H1 (cell line): ENCODE measurements at regions not wholly inside any gene's neighbourhood (a gene's known extent, or its start where the extent isn't known, plus 50 kb on each side); places are given as distances from the start of the nearest gene placed in this dataset.

Experiments used
- CTCF ChIA-PET: fragments of 300-600 bp; sonication (Branson Sonifier 250); formaldehyde crosslinking; loops from one replicate; lab custom pipeline; 2021; ENCODE audit not compliant: partially characterized antibody; lab: Charles Lee
- POLR2A ChIA-PET: fragments of 300-600 bp; sonication (Branson Sonifier 250); formaldehyde crosslinking; loops from one replicate; lab custom pipeline; 2021; ENCODE audit warnings: inconsistent platforms; ENCODE audit not compliant: partially characterized antibody; lab: Charles Lee
- DNase-seq, 2 experiments: peaks; one replicate each; pipeline versions ENCODE4 v3.0.0 to v3.0.0-alpha.2; 2010 to 2022; ENCODE audit warnings: low spot score in 2 of 2, low read depth in 1 of 2, mixed read lengths in 1 of 2
- FAIRE-seq: peaks from 2 replicates; lab custom pipeline; 2011; peaks lifted over from hg19 to GRCh38; lab: Jason Lieb, UNC
- H2AFZ ChIP-seq: 2 replicates; pipeline ENCODE4 v1.8.1; 2012; ENCODE audit warnings: low read length, inconsistent platforms
- H2AK5ac ChIP-seq: 2 replicates; pipeline ENCODE4 v1.6.1; 2013; ENCODE audit warnings: low read depth, low read length
- H2BK120ac ChIP-seq: replicated peaks from 2 replicates; pipeline ENCODE3; 2013; ENCODE audit warnings: low read depth, low read length, inconsistent platforms
- H2BK12ac ChIP-seq: 2 replicates; pipeline ENCODE4 v1.6.1; 2013; ENCODE audit warnings: low read depth, low read length
- H2BK15ac ChIP-seq: 2 replicates; pipeline ENCODE4 v1.6.1; 2013; ENCODE audit warnings: low read length
- H2BK20ac ChIP-seq: 2 replicates; pipeline ENCODE4 v1.6.1; 2013; ENCODE audit warnings: low read length
- H2BK5ac ChIP-seq: 2 replicates; pipeline ENCODE4 v1.6.1; 2013; ENCODE audit warnings: low read depth, low read length
- H3K14ac ChIP-seq: 2 replicates; pipeline ENCODE4 v1.6.1; 2013; ENCODE audit warnings: inconsistent platforms; ENCODE audit not compliant: insufficient read length
- H3K18ac ChIP-seq: 2 replicates; pipeline ENCODE4 v1.6.1; 2013; ENCODE audit warnings: low read length; ENCODE audit errors: extremely low read depth
- H3K23ac ChIP-seq: 2 replicates; pipeline ENCODE4 v1.6.1; 2013; ENCODE audit warnings: inconsistent platforms; ENCODE audit not compliant: insufficient read length
- H3K23me2 ChIP-seq: 2 replicates; pipeline ENCODE4 v1.6.1; 2013; ENCODE audit warnings: low read depth, low read length
- H3K27ac ChIP-seq: 2 replicates; pipeline ENCODE4 v1.6.1; 2011; ENCODE audit warnings: low read depth, low read length, inconsistent platforms
- H3K27me3 ChIP-seq, 4 experiments: replicated peaks in 1 of 4; 1 replicate in 1 of 4; 2 replicates in 3 of 4; pipeline versions ENCODE4 v1.6.1 to v1.8.1; 2011 to 2013; ENCODE audit warnings: low read length in 3 of 4, mild to moderate bottlenecking in 3 of 4, inconsistent platforms in 2 of 4, mixed read lengths in 2 of 4, moderate library complexity in 1 of 4; ENCODE audit not compliant: control insufficient read depth in 3 of 4, insufficient read depth in 3 of 4; ENCODE audit errors: extremely low read depth in 1 of 4
- H3K36me3 ChIP-seq, 4 experiments: 2 replicates each; pipeline versions ENCODE4 v1.6.1 to v1.8.1; 2011 to 2013; ENCODE audit warnings: mild to moderate bottlenecking in 4 of 4, low read length in 3 of 4, moderate library complexity in 2 of 4, control low read depth in 1 of 4, inconsistent platforms in 1 of 4; ENCODE audit not compliant: insufficient read depth in 4 of 4, control insufficient read depth in 2 of 4
- H3K4ac ChIP-seq: replicated peaks from 2 replicates; pipeline ENCODE3; 2013; ENCODE audit warnings: low read length, low read depth, mixed read lengths, inconsistent platforms; ENCODE audit not compliant: insufficient read length
- H3K4me1 ChIP-seq, 4 experiments: replicated peaks in 1 of 4; 1 replicate in 1 of 4; 2 replicates in 3 of 4; pipeline versions ENCODE4 v1.6.1 to v1.8.1; 2011 to 2013; ENCODE audit warnings: low read length in 3 of 4, inconsistent platforms in 2 of 4, mixed read lengths in 1 of 4; ENCODE audit not compliant: insufficient read depth in 4 of 4, control insufficient read depth in 3 of 4
- H3K4me2 ChIP-seq, 2 experiments: 2 replicates each; pipeline versions ENCODE4 v1.6.1 to v1.8.1; 2011 to 2013; ENCODE audit warnings: low read depth in 2 of 2, low read length in 2 of 2, control low read depth in 1 of 2, inconsistent platforms in 1 of 2, mild to moderate bottlenecking in 1 of 2; ENCODE audit not compliant: insufficient read depth in 1 of 2
- H3K4me3 ChIP-seq, 4 experiments: fragments of 200-600, 300-600 bp in 1 of 4; sonication (generic), shearing (Covaris generic), sonication (Bioruptor Twin) in 1 of 4; 2 replicates each; pipeline versions ENCODE4 v1.5.1 to v1.8.1; 2011 to 2016; ENCODE audit warnings: low read length in 4 of 4, low read depth in 3 of 4, control low read depth in 2 of 4, inconsistent platforms in 2 of 4, mild to moderate bottlenecking in 2 of 4, mixed read lengths in 1 of 4, moderate library complexity in 1 of 4; ENCODE audit not compliant: insufficient read depth in 2 of 4; ENCODE audit errors: extremely low read depth in 1 of 4
- H3K56ac ChIP-seq: replicated peaks from 2 replicates; pipeline ENCODE3; 2013; ENCODE audit warnings: low read depth, mild to moderate bottlenecking, mixed read lengths, low read length, inconsistent platforms; ENCODE audit not compliant: insufficient read length
- H3K79me1 ChIP-seq: 2 replicates; pipeline ENCODE4 v1.6.1; 2013; ENCODE audit warnings: low read depth, low read length, control low read depth
- H3K79me2 ChIP-seq, 2 experiments: 2 replicates each; pipeline versions ENCODE4 v1.6.1 to v1.8.1; 2012 to 2013; ENCODE audit warnings: low read length in 2 of 2, mild to moderate bottlenecking in 2 of 2, inconsistent platforms in 1 of 2; ENCODE audit not compliant: insufficient read depth in 2 of 2, control insufficient read depth in 1 of 2
- H3K9ac ChIP-seq, 4 experiments: replicated peaks in 1 of 4; 1 replicate in 1 of 4; 2 replicates in 3 of 4; pipeline versions ENCODE4 v1.6.1 to v1.8.1; 2011 to 2013; ENCODE audit warnings: low read depth in 3 of 4, low read length in 3 of 4, control low read depth in 2 of 4, mild to moderate bottlenecking in 2 of 4, moderate library complexity in 2 of 4, inconsistent platforms in 1 of 4; ENCODE audit errors: extremely low read depth in 1 of 4
- H3K9me3 ChIP-seq, 2 experiments: 2 replicates each; pipeline versions ENCODE4 v1.6.1 to v1.8.1; 2012 to 2013; ENCODE audit warnings: mild to moderate bottlenecking in 2 of 2, moderate library complexity in 2 of 2, control low read depth in 1 of 2, inconsistent platforms in 1 of 2, low read depth in 1 of 2, low read length in 1 of 2, mixed read lengths in 1 of 2; ENCODE audit not compliant: insufficient read depth in 2 of 2
- H4K20me1 ChIP-seq, 2 experiments: replicated peaks in 1 of 2; 2 replicates each; pipeline versions ENCODE3 to v1.8.1; 2011 to 2013; ENCODE audit warnings: inconsistent platforms in 2 of 2, low read length in 2 of 2, mild to moderate bottlenecking in 1 of 2; ENCODE audit not compliant: insufficient read depth in 2 of 2, control insufficient read depth in 1 of 2
- H4K5ac ChIP-seq: 2 replicates; pipeline ENCODE4 v1.6.1; 2013; ENCODE audit warnings: low read length, low read depth, mixed read lengths, inconsistent platforms; ENCODE audit not compliant: insufficient read length
- H4K8ac ChIP-seq: 2 replicates; pipeline ENCODE4 v1.8.0; 2013; ENCODE audit warnings: mild to moderate bottlenecking, moderate library complexity, low read length, inconsistent platforms; ENCODE audit not compliant: insufficient read depth; ENCODE audit errors: extremely low read depth
- H4K91ac ChIP-seq: replicated peaks from 2 replicates; pipeline ENCODE3; 2013; ENCODE audit warnings: low read length, mixed read lengths, inconsistent platforms; ENCODE audit not compliant: insufficient read length
- FOSL1 ChIP-seq: IDR thresholded peaks from 2 replicates; pipeline ENCODE4 v1.6.1; 2011; ENCODE audit warnings: mild to moderate bottlenecking, low read depth, low read length, moderate library complexity; ENCODE audit not compliant: insufficient read depth
- RAD21 ChIP-seq, 2 experiments: IDR thresholded peaks in 1 of 2; conservative IDR thresholded peaks in 1 of 2; 2 replicates each; pipeline ENCODE4 v1.6.1; 2011; ENCODE audit warnings: low read depth in 2 of 2, low read length in 2 of 2, improper control_type of control experiment in 1 of 2, inconsistent platforms in 1 of 2, mild to moderate bottlenecking in 1 of 2, moderate library complexity in 1 of 2
- TAF1 ChIP-seq: IDR thresholded peaks from 2 replicates; pipeline ENCODE4 v1.6.1; 2011; ENCODE audit warnings: mild to moderate bottlenecking, low read depth, low read length
- WGBS, 2 experiments: shearing (Covaris generic) in 1 of 2; methylation state at CpG; one replicate each; pipeline versions ENCODE4 v1.1.6 to v1.1.7; 2013 to 2015; ENCODE audit warnings: low lambda C conversion rate in 2 of 2, mixed read lengths in 2 of 2, inconsistent platforms in 1 of 2, low coverage in 1 of 2, missing lambda C conversion rate in 1 of 2; ENCODE audit not compliant: insufficient replicate concordance in 2 of 2, insufficient coverage in 1 of 2, insufficient read length in 1 of 2; ENCODE audit errors: extremely low coverage in 1 of 2, missing lambda C conversion rate in 1 of 2; 5-methylcytosine and 5-hydroxymethylcytosine counted together

DNA sequence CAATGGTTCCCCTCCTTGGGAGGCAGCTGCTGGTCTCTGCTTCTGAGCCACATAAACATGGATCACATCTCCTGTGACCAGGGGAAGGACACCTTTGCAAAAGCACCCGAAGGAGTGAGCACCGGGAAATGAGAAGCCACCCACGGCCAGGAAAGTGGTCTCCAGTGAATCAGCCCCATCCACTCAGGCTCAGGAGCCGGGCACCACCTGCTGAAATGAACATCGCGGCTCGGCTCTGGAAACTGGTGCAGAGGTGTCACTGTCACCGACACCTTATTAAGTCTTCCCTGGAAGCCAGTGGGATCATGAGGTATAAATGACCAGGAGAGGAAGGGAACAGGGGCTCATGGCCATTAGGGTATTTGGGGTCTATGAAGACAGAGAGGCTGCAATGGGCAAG, 207.2 kb upstream of the C1orf174 start:
- no peak for DNase-seq
- Histone ChIP-seq H3K4me2 (no peak overlapping the region), H2AFZ (no peak overlapping the region), H3K14ac (no peak overlapping the region), H3K9ac (no peak overlapping the region), H3K56ac (no peak overlapping the region), H2BK15ac (no peak overlapping the region), H3K36me3 (no peaks in the 10 kb centered on the region), H2BK120ac (no peak overlapping the region), H3K27ac (no peak overlapping the region), H3K79me2 (no peaks in the 10 kb centered on the region), H2BK5ac (no peak overlapping the region), H4K5ac (no peak overlapping the region), H3K4ac (no peak overlapping the region), H2BK20ac (no peak overlapping the region), H3K4me1 (peaks cover 0 to 6% (median 0%) of the 10 kb centered on the region in 4 experiments; a peak in 2 of 7 replicates), H3K23ac (no peak overlapping the region), H2AK5ac (no peak overlapping the region), H2BK12ac (no peak overlapping the region), H3K18ac (no peak overlapping the region), H3K9me3 (0 out of 4 replicates have a peak, but pooled peaks cover 0 to 3% of the 10 kb centered on the region in 2 experiments), H3K4me3 (no peak overlapping the region), H4K8ac (no peak overlapping the region), H4K20me1 (no peaks in the 10 kb centered on the region), H4K91ac (no peak overlapping the region), H3K23me2 (no peaks in the 10 kb centered on the region), H3K79me1 (no peaks in the 10 kb centered on the region), H3K27me3 (no peaks in the 10 kb centered on the region; a peak in 1 of 7 replicates)
- POLR2A ChIA-PET: no interaction called here
- CTCF ChIA-PET: no interaction called here
- whole genome bisulfite sequencing, 2 experiments: 90% methylated on average over 8 of the region's 8 CpGs; no CpG with 5 or more reads in 1 of the 2 experiments
- FAIRE-seq: no peak
- no peak for TF ChIP-seq RAD21 (IDR thresholded peaks at IDR 0.05 in 1 of 2, conservative IDR thresholded peaks at IDR 0.05 in 1 of 2; ENCODE audit: low read depth in 2 of 2, low read length in 2 of 2)
- no peak for TF ChIP-seq TAF1
- TF ChIP-seq FOSL1: no peak
